Upper lobe of left lung (tissue), 6 donors: ENCODE measurements at regions not wholly inside any gene's neighbourhood (a gene's known extent, or its start where the extent isn't known, plus 50 kb on each side); places are given as distances from the start of the nearest gene placed in this dataset.

ENCODE experiments used
- ATAC-seq, 2 donors: fragments of 200-7000 bp; cut with Tn5 transposase; one replicate each; pipeline ENCODE4 v1.9.1; 2022; ENCODE audit warnings: mild to moderate bottlenecking in 2 of 2, moderate library complexity in 2 of 2; ENCODE audit not compliant: low FRiP score in 2 of 2
- DNase-seq, 2 donors: peaks; one replicate each; pipeline ENCODE4 v3.0.0-alpha.2; 2019 to 2020
- H3K27ac ChIP-seq, 4 donors: fragments of 200-600 bp; sonication (generic); one replicate each; pipeline ENCODE4 v1.5.1; 2016 to 2019
- H3K27me3 ChIP-seq, 4 donors: fragments of 200-600 bp; sonication (generic); one replicate each; pipeline ENCODE4 v1.5.1; 2017 to 2019
- H3K36me3 ChIP-seq, 4 donors: fragments of 200-600 bp; sonication (generic); one replicate each; pipeline ENCODE4 v1.5.1; 2016 to 2019
- H3K4me1 ChIP-seq, 4 donors: fragments of 200-600 bp; sonication (generic); one replicate each; pipeline ENCODE4 v1.5.1; 2018 to 2019
- H3K4me3 ChIP-seq, 4 donors: fragments of 200-600 bp; sonication (generic); one replicate each; pipeline ENCODE4 v1.5.1; 2017 to 2019; ENCODE audit warnings: mild to moderate bottlenecking in 2 of 4, moderate library complexity in 1 of 4
- H3K9me3 ChIP-seq, 4 donors: fragments of 200-600 bp; sonication (generic); one replicate each; pipeline ENCODE4 v1.5.1; 2018 to 2019
- EP300 ChIP-seq, 4 donors: sonication (generic); formaldehyde crosslinking; IDR thresholded peaks; one replicate each; pipeline ENCODE4 v1.5.1; 2017; ENCODE audit warnings: antibody characterized with exemption in 4 of 4, control low read depth in 2 of 4
- POLR2A ChIP-seq, 4 donors: fragments of 450-650 bp; IDR thresholded peaks; one replicate each; pipeline ENCODE4 v1.5.1; 2016 to 2017; ENCODE audit warnings: antibody characterized with exemption in 4 of 4, mild to moderate bottlenecking in 2 of 4
- POLR2AphosphoS5 ChIP-seq, 2 donors: sonication (generic); formaldehyde crosslinking; IDR thresholded peaks; one replicate each; pipeline ENCODE4 v1.5.1; 2017; ENCODE audit warnings: antibody characterized with exemption in 2 of 2
- WGBS, 2 donors: methylation state at CpG; one replicate each; pipeline ENCODE4 v1.1.5; 2017 to 2018; 5-methylcytosine and 5-hydroxymethylcytosine counted together
- TF ChIP-seq, protein P1 (sequence below), 6 experiments: fragments of 450-650 bp in 4 of 6; fragments of 200-600 bp in 2 of 6; sonication (generic) in 2 of 6; IDR thresholded peaks; one replicate each; pipeline ENCODE4 v1.5.1; 2016 to 2019; ENCODE audit warnings: antibody characterized with exemption in 6 of 6
- donor health status: DM: no; HTN: no; CAD: no; lungs with moderate emphysema.
- donor health status: DM: no; HTN: yes; CAD: no; lungs with severe emphysema.

GRCh38 chr5:138698713-138699112 lies 54.5 kb upstream of the CTNNA1 start:
- DNase-seq: no peak
- H3K27me3 ChIP-seq: no peaks in the 10 kb centered on the region
- H3K4me3 ChIP-seq: no peak overlapping the region
- no peaks in the 10 kb centered on the region for H3K36me3 ChIP-seq
- no peaks in the 10 kb centered on the region for H3K9me3 ChIP-seq
- no peak overlapping the region for H3K27ac ChIP-seq
- H3K4me1 ChIP-seq: peaks cover 0 to 6% (median 0%) of the 10 kb centered on the region in 4 donors
- 74 to 77% methylated on average over 5 of the region's 5 CpGs for WGBS, 2 donors
- TF ChIP-seq POLR2A (IDR thresholded peaks at IDR 0.05): no peak
- ATAC-seq: no peak

DNA sequence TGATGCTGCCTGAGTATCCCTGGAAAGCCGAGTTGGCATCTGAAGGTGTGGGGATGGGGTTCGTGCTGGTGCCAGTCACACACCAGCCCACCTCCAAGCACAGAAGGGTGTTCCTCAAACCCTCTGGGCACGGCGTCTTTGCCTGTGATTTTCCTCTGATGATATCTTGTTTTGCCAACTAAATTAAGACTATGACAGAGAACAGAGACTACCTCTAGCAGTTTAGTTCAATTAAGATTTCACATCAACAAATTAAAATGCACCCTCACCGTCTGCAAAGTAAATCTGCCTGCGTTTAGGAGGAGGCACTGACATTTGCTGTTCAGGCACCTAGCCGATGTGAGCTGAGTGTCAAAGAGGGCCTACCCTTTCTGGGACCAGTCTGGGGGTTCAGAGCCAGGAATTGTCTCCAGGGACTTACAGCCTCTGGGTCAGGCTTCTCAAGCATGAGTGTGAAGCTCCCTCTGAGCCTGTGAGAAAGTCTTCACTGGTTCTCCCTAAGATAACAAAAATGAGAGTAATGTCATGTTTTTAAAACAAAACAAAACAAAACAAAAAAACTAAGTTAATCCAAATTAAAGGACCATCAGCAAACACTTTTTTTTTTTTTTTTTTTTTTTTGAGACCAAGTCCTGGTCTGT lies 55.4 kb upstream of the CTNNA1 start:
- WGBS, 2 donors: 84 to 85% methylated on average over 7 of the region's 7 CpGs
- Histone ChIP-seq H3K27ac (no peak overlapping the region), H3K27me3 (no peaks in the 10 kb centered on the region), H3K9me3 (no peaks in the 10 kb centered on the region), H3K36me3 (no peaks in the 10 kb centered on the region), H3K4me1 (peaks cover 0 to 6% (median 0%) of the 10 kb centered on the region in 4 donors), H3K4me3 (no peak overlapping the region)
- ATAC-seq: no peak
- no peak for TF ChIP-seq POLR2A (IDR thresholded peaks at IDR 0.05)
- no peak for DNase-seq

GRCh38 chr5:138696501-138696900 lies 56.7 kb upstream of the CTNNA1 start:
- no peak for TF ChIP-seq POLR2A (IDR thresholded peaks at IDR 0.05)
- no peak for TF ChIP-seq POLR2AphosphoS5 (IDR thresholded peaks at IDR 0.05)
- TF ChIP-seq, protein P1, sequence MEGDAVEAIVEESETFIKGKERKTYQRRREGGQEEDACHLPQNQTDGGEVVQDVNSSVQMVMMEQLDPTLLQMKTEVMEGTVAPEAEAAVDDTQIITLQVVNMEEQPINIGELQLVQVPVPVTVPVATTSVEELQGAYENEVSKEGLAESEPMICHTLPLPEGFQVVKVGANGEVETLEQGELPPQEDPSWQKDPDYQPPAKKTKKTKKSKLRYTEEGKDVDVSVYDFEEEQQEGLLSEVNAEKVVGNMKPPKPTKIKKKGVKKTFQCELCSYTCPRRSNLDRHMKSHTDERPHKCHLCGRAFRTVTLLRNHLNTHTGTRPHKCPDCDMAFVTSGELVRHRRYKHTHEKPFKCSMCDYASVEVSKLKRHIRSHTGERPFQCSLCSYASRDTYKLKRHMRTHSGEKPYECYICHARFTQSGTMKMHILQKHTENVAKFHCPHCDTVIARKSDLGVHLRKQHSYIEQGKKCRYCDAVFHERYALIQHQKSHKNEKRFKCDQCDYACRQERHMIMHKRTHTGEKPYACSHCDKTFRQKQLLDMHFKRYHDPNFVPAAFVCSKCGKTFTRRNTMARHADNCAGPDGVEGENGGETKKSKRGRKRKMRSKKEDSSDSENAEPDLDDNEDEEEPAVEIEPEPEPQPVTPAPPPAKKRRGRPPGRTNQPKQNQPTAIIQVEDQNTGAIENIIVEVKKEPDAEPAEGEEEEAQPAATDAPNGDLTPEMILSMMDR (IDR thresholded peaks at IDR 0.05): no peak
- no peak for TF ChIP-seq EP300 (IDR thresholded peaks at IDR 0.05)
- Histone ChIP-seq H3K27ac (no peak overlapping the region), H3K9me3 (no peaks in the 10 kb centered on the region), H3K36me3 (no peaks in the 10 kb centered on the region), H3K4me3 (no peak overlapping the region), H3K27me3 (no peaks in the 10 kb centered on the region), H3K4me1 (peaks cover 0 to 6% (median 0%) of the 10 kb centered on the region in 4 donors)
- 74 to 78% methylated on average over 4 to 6 of the region's 6 CpGs for WGBS, 2 donors
- ATAC-seq: peak in 1 of 2 donors; percentile 24
- DNase-seq: no peak

- Histone ChIP-seq H3K27me3 (no peaks in the 10 kb centered on the region), H3K4me1 (peaks cover 0 to 6% (median 0%) of the 10 kb centered on the region in 4 donors), H3K4me3 (no peak overlapping the region), H3K27ac (no peak overlapping the region), H3K9me3 (no peaks in the 10 kb centered on the region), H3K36me3 (no peaks in the 10 kb centered on the region)
- TF ChIP-seq, protein P1 (IDR thresholded peaks at IDR 0.05): no peak
- TF ChIP-seq POLR2A (IDR thresholded peaks at IDR 0.05) (no peak), EP300 (IDR thresholded peaks at IDR 0.05) (no peak), POLR2AphosphoS5 (IDR thresholded peaks at IDR 0.05) (no peak)
- ATAC-seq: no peak
- DNase-seq: no peak
- 87 to 92% methylated on average over 3 of the region's 3 CpGs for WGBS, 2 donors
Observed at GRCh38 chr5:138695781-138696180, 57.4 kb upstream of the CTNNA1 start.

- Histone ChIP-seq H3K4me1 (peaks cover 0 to 6% (median 0%) of the 10 kb centered on the region in 4 donors), H3K9me3 (no peaks in the 10 kb centered on the region), H3K27ac (no peak overlapping the region), H3K36me3 (no peaks in the 10 kb centered on the region), H3K27me3 (no peaks in the 10 kb centered on the region), H3K4me3 (no peak overlapping the region)
- no peak for ATAC-seq
- TF ChIP-seq POLR2A (IDR thresholded peaks at IDR 0.05) (no peak), POLR2AphosphoS5 (IDR thresholded peaks at IDR 0.05) (no peak), EP300 (IDR thresholded peaks at IDR 0.05) (no peak)
- TF ChIP-seq, protein P1 (IDR thresholded peaks at IDR 0.05): no peak
- WGBS, 2 donors: 95 to 97% methylated on average over 3 of the region's 3 CpGs
- no peak for DNase-seq
Observed at GRCh38 chr5:138694146-138694545, 59.1 kb upstream of the CTNNA1 start.

DNA sequence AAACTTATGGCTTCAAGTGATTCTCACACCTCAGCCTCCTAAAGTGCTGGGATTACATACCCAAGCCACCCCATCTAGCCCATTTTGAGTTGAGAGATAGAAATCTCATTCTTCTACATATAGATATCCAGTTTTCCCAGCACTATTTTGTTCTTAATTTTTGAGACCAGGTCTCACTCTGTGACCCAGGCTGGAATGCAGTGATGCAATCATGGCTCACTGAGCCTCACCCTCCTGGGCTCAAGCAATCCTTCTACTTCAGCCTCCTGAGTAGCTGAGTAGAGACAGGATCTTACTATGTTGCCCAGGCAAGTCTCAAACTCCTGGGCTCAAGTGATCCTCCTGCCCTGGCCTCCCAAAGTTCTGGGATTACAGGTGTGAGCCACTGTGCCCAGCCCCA lies 60.9 kb upstream of the CTNNA1 start:
- TF ChIP-seq POLR2A (IDR thresholded peaks at IDR 0.05) (no peak), EP300 (IDR thresholded peaks at IDR 0.05) (no peak), POLR2AphosphoS5 (IDR thresholded peaks at IDR 0.05) (no peak)
- TF ChIP-seq, protein P1 (IDR thresholded peaks at IDR 0.05): no peak
- DNase-seq: no peak
- Histone ChIP-seq H3K4me3 (no peak overlapping the region), H3K27me3 (no peaks in the 10 kb centered on the region), H3K9me3 (no peaks in the 10 kb centered on the region), H3K27ac (no peak overlapping the region), H3K4me1 (peaks cover 0 to 6% (median 0%) of the 10 kb centered on the region in 4 donors), H3K36me3 (no peaks in the 10 kb centered on the region)
- no peak for ATAC-seq
